Liver (tissue), 8 donors: ENCODE measurements at regions not wholly inside any gene's neighbourhood (a gene's known extent, or its start where the extent isn't known, plus 50 kb on each side); places are given as distances from the start of the nearest gene placed in this dataset.

Experiments used
- DNase-seq: peaks from one replicate; pipeline ENCODE4 v3.0.0-alpha.2; 2017; ENCODE audit warnings: low spot score
- H3K27ac ChIP-seq, 2 donors: one replicate each; pipeline ENCODE4 v1.7.0; 2013; ENCODE audit warnings: inconsistent platforms in 2 of 2, low read length in 2 of 2, control low read depth in 1 of 2, low read depth in 1 of 2, mild to moderate bottlenecking in 1 of 2
- H3K27me3 ChIP-seq, 4 donors: one replicate each; pipeline versions ENCODE4 v1.6.1 to v1.7.0; 2013; ENCODE audit warnings: low read length in 3 of 4, inconsistent platforms in 1 of 4, mild to moderate bottlenecking in 1 of 4, moderate library complexity in 1 of 4; ENCODE audit not compliant: control insufficient read depth in 4 of 4, insufficient read depth in 4 of 4
- H3K36me3 ChIP-seq, 4 donors: one replicate each; pipeline versions ENCODE4 v1.6.1 to v1.7.0; 2013; ENCODE audit warnings: low read length in 3 of 4, mild to moderate bottlenecking in 3 of 4, low read depth in 1 of 4, moderate library complexity in 1 of 4; ENCODE audit not compliant: control insufficient read depth in 4 of 4, insufficient read depth in 3 of 4
- H3K4me1 ChIP-seq, 4 donors: one replicate each; pipeline versions ENCODE4 v1.6.1 to v1.7.0; 2013; ENCODE audit warnings: low read length in 3 of 4, mild to moderate bottlenecking in 3 of 4, moderate library complexity in 1 of 4; ENCODE audit not compliant: control insufficient read depth in 4 of 4, insufficient read depth in 4 of 4
- H3K4me3 ChIP-seq, 3 donors: one replicate each; pipeline versions ENCODE4 v1.6.1 to v1.7.0; 2013; ENCODE audit warnings: low read length in 3 of 3, control low read depth in 1 of 3, low read depth in 1 of 3, mild to moderate bottlenecking in 1 of 3
- H3K9ac ChIP-seq, 2 donors: one replicate each; pipeline ENCODE4 v1.7.0; 2013; ENCODE audit warnings: low read length in 2 of 2, mild to moderate bottlenecking in 2 of 2, moderate library complexity in 2 of 2, control low read depth in 1 of 2, low read depth in 1 of 2
- H3K9me3 ChIP-seq, 4 donors: one replicate each; pipeline versions ENCODE4 v1.6.1 to v1.7.0; 2013; ENCODE audit warnings: low read length in 3 of 4; ENCODE audit not compliant: control insufficient read depth in 4 of 4
- FOXA1 ChIP-seq: IDR thresholded peaks from 2 replicates; pipeline ENCODE4 v1.6.1; 2016; ENCODE audit warnings: antibody characterized with exemption
- FOXA2 ChIP-seq: IDR thresholded peaks from 2 replicates; pipeline ENCODE4 v1.6.1; 2016; ENCODE audit warnings: antibody characterized with exemption
- GABPA ChIP-seq, 2 donors: IDR thresholded peaks in 1 of 2; conservative IDR thresholded peaks in 1 of 2; 2 replicates each; pipeline ENCODE4 v1.6.1; 2016; ENCODE audit warnings: antibody characterized with exemption in 2 of 2, mild to moderate bottlenecking in 1 of 2, moderate library complexity in 1 of 2
- HNF4A ChIP-seq, 2 donors: conservative IDR thresholded peaks; 2 replicates each; pipeline ENCODE4 v1.6.1; 2016; ENCODE audit warnings: antibody characterized with exemption in 2 of 2, mild to moderate bottlenecking in 2 of 2
- HNF4G ChIP-seq: IDR thresholded peaks from 2 replicates; pipeline ENCODE4 v1.6.1; 2016; ENCODE audit warnings: antibody characterized with exemption
- JUND ChIP-seq, 2 donors: IDR thresholded peaks; 2 replicates each; pipeline ENCODE4 v1.6.1; 2016; ENCODE audit warnings: antibody characterized with exemption in 2 of 2
- NR2F2 ChIP-seq: IDR thresholded peaks from 2 replicates; pipeline ENCODE4 v1.6.1; 2016; ENCODE audit warnings: antibody characterized with exemption
- RAD21 ChIP-seq, 2 donors: IDR thresholded peaks; 2 replicates each; pipeline ENCODE4 v1.6.1; 2016; ENCODE audit warnings: antibody characterized with exemption in 2 of 2, mild to moderate bottlenecking in 2 of 2
- RXRA ChIP-seq, 2 donors: IDR thresholded peaks; 2 replicates each; pipeline ENCODE4 v1.6.1; 2017 to 2018; ENCODE audit warnings: antibody characterized with exemption in 2 of 2, mild to moderate bottlenecking in 1 of 2
- TAF1 ChIP-seq: conservative IDR thresholded peaks from 2 replicates; pipeline ENCODE4 v1.6.1; 2016; ENCODE audit warnings: antibody characterized with exemption, mild to moderate bottlenecking
- WGBS: extraction: QIAGEN DNeasy Blood & Tissue Kit; methylation state at CpG from one replicate; pipeline ENCODE4 v1.1.7; 2013; 5-methylcytosine and 5-hydroxymethylcytosine counted together
- TF ChIP-seq, protein P1 (sequence below): IDR thresholded peaks from 2 replicates; pipeline ENCODE4 v1.6.1; 2016; ENCODE audit warnings: antibody characterized with exemption
- TF ChIP-seq, protein P2 (sequence below): IDR thresholded peaks from 2 replicates; pipeline ENCODE4 v1.6.1; 2016; ENCODE audit warnings: antibody characterized with exemption, mild to moderate bottlenecking
- TF ChIP-seq, protein P3 (sequence below): IDR thresholded peaks from 2 replicates; pipeline ENCODE4 v1.6.1; 2016; ENCODE audit warnings: antibody characterized with exemption
- TF ChIP-seq, protein P4 (sequence below): IDR thresholded peaks from 2 replicates; pipeline ENCODE4 v1.6.1; 2016; ENCODE audit warnings: antibody characterized with exemption
- TF ChIP-seq, protein P5 (sequence below): fragments of 150-350 bp; IDR thresholded peaks from 2 replicates; pipeline ENCODE4 v1.5.1; 2017; ENCODE audit warnings: improper control_type of control experiment, low read depth, low read length; ENCODE audit not compliant: missing input control
- donor health status: healthy.
- donor health status: healthy.
- donor health status: healthy.
- donor health status: healthy.
- donor health status: healthy.

DNA sequence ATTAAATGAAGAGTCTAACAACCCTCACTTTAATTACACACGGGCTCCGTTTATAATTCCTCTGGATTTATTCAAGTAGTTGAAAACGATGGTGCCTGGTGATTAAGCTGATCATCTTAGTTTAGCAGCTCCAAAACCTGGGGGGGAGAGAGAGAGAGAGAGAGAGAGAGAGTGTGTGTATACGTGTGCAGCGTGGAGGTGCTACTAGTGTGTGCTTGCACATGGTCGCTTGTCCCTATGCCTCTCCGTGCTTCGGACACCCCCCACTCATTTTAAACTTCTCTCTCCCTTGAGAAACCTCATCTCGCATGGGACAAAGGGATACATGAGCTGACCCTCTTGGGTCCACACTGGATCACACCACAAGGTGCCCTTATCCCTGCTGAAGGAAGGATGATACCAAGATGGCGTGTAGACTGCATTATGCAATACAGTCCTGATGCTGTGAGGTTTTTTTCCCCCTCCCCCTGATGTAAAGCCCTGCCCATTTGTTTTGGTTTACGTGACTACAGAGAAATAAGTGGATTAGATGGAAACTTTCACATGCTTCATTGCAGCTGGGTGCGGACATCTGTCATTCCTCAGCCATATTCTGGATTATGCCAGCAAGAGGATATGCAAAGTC, 320.8 kb downstream of the ZNF536 start:
- Histone ChIP-seq H3K27me3 (peaks cover 2 to 9% (median 6%) of the 10 kb centered on the region in 4 donors), H3K36me3 (no peaks in the 10 kb centered on the region), H3K4me3 (no peak overlapping the region), H3K27ac (no peak overlapping the region), H3K9ac (no peak overlapping the region), H3K4me1 (no peaks in the 10 kb centered on the region), H3K9me3 (no peaks in the 10 kb centered on the region)
- TF ChIP-seq FOXA1: no peak
- DNase-seq: no peak
- WGBS: 62% methylated on average over 12 of the region's 12 CpGs

DNA sequence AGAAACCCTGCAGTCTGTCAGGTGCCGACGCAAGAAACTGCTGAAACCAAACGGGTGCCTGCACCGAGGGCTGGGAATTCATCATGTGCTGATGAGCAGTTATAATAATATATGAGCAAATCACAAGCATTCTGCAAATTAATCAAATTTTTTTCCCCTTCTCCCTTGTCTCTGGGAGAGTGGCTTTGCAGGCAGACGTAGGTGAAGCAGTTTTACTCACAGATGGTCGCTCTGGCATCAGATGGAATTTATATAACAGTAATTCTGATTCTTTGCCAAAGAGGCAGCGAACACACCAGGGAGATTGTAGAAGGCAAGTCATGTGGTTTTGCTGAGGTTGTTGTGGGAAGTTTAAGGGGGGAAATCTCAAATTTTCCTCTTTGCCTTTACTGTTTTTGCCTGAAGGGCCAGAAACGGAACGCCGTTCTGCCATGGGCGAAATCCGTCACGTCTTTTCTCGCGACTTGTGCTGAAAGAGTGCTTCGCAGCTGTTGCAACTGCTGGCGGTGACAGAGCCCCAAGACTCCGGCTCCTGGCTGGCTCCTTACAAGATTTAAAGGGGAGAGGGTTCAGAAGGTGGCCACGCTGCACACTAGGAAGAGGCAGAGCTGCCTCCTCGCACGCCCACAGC, 320.1 kb downstream of the ZNF536 start:
- Histone ChIP-seq H3K27ac (no peak overlapping the region), H3K9me3 (no peaks in the 10 kb centered on the region), H3K4me3 (no peak overlapping the region), H3K27me3 (peaks cover 2 to 9% (median 6%) of the 10 kb centered on the region in 4 donors), H3K36me3 (no peaks in the 10 kb centered on the region), H3K9ac (no peak overlapping the region), H3K4me1 (no peaks in the 10 kb centered on the region)
- TF ChIP-seq HNF4G (no peak), HNF4A (conservative IDR thresholded peaks at IDR 0.05) (no peak), FOXA2 (no peak), TAF1 (no peak), FOXA1 (no peak), RXRA (IDR thresholded peaks at IDR 0.05) (no peak), JUND (IDR thresholded peaks at IDR 0.05) (no peak), NR2F2 (no peak), RAD21 (IDR thresholded peaks at IDR 0.05) (no peak)
- TF ChIP-seq, protein P1, sequence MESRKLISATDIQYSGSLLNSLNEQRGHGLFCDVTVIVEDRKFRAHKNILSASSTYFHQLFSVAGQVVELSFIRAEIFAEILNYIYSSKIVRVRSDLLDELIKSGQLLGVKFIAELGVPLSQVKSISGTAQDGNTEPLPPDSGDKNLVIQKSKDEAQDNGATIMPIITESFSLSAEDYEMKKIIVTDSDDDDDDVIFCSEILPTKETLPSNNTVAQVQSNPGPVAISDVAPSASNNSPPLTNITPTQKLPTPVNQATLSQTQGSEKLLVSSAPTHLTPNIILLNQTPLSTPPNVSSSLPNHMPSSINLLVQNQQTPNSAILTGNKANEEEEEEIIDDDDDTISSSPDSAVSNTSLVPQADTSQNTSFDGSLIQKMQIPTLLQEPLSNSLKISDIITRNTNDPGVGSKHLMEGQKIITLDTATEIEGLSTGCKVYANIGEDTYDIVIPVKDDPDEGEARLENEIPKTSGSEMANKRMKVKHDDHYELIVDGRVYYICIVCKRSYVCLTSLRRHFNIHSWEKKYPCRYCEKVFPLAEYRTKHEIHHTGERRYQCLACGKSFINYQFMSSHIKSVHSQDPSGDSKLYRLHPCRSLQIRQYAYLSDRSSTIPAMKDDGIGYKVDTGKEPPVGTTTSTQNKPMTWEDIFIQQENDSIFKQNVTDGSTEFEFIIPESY: no peak
- TF ChIP-seq, protein P2, sequence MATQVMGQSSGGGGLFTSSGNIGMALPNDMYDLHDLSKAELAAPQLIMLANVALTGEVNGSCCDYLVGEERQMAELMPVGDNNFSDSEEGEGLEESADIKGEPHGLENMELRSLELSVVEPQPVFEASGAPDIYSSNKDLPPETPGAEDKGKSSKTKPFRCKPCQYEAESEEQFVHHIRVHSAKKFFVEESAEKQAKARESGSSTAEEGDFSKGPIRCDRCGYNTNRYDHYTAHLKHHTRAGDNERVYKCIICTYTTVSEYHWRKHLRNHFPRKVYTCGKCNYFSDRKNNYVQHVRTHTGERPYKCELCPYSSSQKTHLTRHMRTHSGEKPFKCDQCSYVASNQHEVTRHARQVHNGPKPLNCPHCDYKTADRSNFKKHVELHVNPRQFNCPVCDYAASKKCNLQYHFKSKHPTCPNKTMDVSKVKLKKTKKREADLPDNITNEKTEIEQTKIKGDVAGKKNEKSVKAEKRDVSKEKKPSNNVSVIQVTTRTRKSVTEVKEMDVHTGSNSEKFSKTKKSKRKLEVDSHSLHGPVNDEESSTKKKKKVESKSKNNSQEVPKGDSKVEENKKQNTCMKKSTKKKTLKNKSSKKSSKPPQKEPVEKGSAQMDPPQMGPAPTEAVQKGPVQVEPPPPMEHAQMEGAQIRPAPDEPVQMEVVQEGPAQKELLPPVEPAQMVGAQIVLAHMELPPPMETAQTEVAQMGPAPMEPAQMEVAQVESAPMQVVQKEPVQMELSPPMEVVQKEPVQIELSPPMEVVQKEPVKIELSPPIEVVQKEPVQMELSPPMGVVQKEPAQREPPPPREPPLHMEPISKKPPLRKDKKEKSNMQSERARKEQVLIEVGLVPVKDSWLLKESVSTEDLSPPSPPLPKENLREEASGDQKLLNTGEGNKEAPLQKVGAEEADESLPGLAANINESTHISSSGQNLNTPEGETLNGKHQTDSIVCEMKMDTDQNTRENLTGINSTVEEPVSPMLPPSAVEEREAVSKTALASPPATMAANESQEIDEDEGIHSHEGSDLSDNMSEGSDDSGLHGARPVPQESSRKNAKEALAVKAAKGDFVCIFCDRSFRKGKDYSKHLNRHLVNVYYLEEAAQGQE: no peak
- TF ChIP-seq, protein P3, sequence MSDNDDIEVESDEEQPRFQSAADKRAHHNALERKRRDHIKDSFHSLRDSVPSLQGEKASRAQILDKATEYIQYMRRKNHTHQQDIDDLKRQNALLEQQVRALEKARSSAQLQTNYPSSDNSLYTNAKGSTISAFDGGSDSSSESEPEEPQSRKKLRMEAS: no peak
- WGBS: 31% methylated on average over 21 of the region's 21 CpGs
- no peak for DNase-seq

DNA sequence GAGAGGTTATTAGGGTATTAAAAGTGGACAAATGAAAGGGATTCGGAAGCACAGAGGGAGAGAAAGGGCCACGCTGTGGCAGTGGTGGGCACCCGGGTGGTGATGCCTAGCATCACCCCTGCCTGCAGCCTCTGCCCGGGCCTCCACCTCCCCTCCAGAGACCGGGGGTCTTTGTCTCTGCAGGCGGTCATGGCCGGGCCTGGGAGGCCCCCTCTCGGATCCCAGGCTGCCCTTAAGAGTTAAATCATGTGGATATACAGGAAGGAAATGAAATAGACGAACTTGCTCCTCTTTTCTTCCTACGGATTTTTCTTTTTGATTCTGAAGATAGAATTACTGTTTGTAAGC, 319.6 kb downstream of the ZNF536 start:
- H3K27me3 ChIP-seq: peaks cover 2 to 9% (median 6%) of the 10 kb centered on the region in 4 donors
- H3K9ac ChIP-seq: no peak overlapping the region
- H3K4me3 ChIP-seq: no peak overlapping the region
- WGBS: 30% methylated on average over 10 of the region's 10 CpGs
- H3K36me3 ChIP-seq: no peaks in the 10 kb centered on the region
- H3K27ac ChIP-seq: no peak overlapping the region
- no peaks in the 10 kb centered on the region for H3K4me1 ChIP-seq
- H3K9me3 ChIP-seq: no peaks in the 10 kb centered on the region
- DNase-seq: no peak
- TF ChIP-seq GABPA (IDR thresholded peaks at IDR 0.05 in 1 of 2, conservative IDR thresholded peaks at IDR 0.05 in 1 of 2) (no peak), TAF1 (no peak), RXRA (IDR thresholded peaks at IDR 0.05) (no peak), JUND (IDR thresholded peaks at IDR 0.05) (no peak), HNF4G (no peak), NR2F2 (no peak), FOXA2 (no peak), FOXA1 (no peak)
- TF ChIP-seq, protein P4, sequence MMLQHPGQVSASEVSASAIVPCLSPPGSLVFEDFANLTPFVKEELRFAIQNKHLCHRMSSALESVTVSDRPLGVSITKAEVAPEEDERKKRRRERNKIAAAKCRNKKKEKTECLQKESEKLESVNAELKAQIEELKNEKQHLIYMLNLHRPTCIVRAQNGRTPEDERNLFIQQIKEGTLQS: no peak
- TF ChIP-seq, protein P5, sequence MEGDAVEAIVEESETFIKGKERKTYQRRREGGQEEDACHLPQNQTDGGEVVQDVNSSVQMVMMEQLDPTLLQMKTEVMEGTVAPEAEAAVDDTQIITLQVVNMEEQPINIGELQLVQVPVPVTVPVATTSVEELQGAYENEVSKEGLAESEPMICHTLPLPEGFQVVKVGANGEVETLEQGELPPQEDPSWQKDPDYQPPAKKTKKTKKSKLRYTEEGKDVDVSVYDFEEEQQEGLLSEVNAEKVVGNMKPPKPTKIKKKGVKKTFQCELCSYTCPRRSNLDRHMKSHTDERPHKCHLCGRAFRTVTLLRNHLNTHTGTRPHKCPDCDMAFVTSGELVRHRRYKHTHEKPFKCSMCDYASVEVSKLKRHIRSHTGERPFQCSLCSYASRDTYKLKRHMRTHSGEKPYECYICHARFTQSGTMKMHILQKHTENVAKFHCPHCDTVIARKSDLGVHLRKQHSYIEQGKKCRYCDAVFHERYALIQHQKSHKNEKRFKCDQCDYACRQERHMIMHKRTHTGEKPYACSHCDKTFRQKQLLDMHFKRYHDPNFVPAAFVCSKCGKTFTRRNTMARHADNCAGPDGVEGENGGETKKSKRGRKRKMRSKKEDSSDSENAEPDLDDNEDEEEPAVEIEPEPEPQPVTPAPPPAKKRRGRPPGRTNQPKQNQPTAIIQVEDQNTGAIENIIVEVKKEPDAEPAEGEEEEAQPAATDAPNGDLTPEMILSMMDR: no peak
- TF ChIP-seq, protein P3: no peak
